ENCODE measurements at regions not wholly inside any gene's neighbourhood (a gene's known extent, or its start where the extent isn't known, plus 50 kb on each side); places are given as distances from the start of the nearest gene placed in this dataset.

- TF ChIP-seq CTCF (IDR thresholded peaks at IDR 0.05 in 2 of 3, conservative IDR thresholded peaks at IDR 0.05 in 1 of 3; ENCODE audit: control insufficient read depth in 2 of 3, extremely low read depth in 1 of 3, insufficient read depth in 1 of 3, low read depth in 3 of 3, low read length in 3 of 3), result no peak
Measured at GRCh38 chr13:97639236-97639635, 205.3 kb downstream of the RAP2A start (continued).

GRCh38 chr13:97640268-97640667 lies 206.3 kb downstream of the RAP2A start:
- DNase-seq (ENCODE audit: low read depth, low spot score), result no peak
- 11% methylated on average over 2 of the region's 2 CpGs for WGBS (ENCODE audit: insufficient coverage, insufficient replicate concordance, low lambda C conversion rate, missing lambda C conversion rate)
- H3K4me2 ChIP-seq (ENCODE audit: control insufficient read depth, insufficient read depth), result no peak overlapping the region
- no peak for FAIRE-seq
- no TSS peak for BruUV-seq (replicated peaks)
- no peaks in the 10 kb centered on the region for H3K27me3 ChIP-seq (replicated peaks in 1 of 2; ENCODE audit: control insufficient read depth in 2 of 2, insufficient read depth in 2 of 2, low read length in 1 of 2)
- no peaks in the 10 kb centered on the region for H3K4me1 ChIP-seq (ENCODE audit: control insufficient read depth, insufficient read depth, low read length)
- intact Hi-C loops (cut with micrococcal nuclease; ENCODE audit: unreplicated experiment) (no loop called here), in situ Hi-C loops (cut with MboI) (no loop called here)
- H3K9ac ChIP-seq (ENCODE audit: control insufficient read depth, insufficient read depth, low read length), result no peak overlapping the region
- H3K27ac ChIP-seq (ENCODE audit: control insufficient read depth, insufficient read depth), result no peak overlapping the region
- no peaks in the 10 kb centered on the region for H3K9me3 ChIP-seq (replicated peaks; ENCODE audit: control insufficient read depth, insufficient read depth, low read length)
- H3K4me3 ChIP-seq, result no peak overlapping the region
- ChIA-PET RAD21 (ENCODE audit: unreplicated experiment) (no interaction called here), SMC1A (ENCODE audit: uncharacterized antibody, unreplicated experiment) (no interaction called here), POLR2A (no interaction called here), CTCF (no interaction called here)
- no peaks in the 10 kb centered on the region for H3K79me2 ChIP-seq (ENCODE audit: control insufficient read depth, insufficient read depth, low read length)
- no peaks in the 10 kb centered on the region for H3K36me3 ChIP-seq (ENCODE audit: control insufficient read depth in 2 of 2, insufficient read depth in 2 of 2, low read length in 1 of 2)
- H4K20me1 ChIP-seq (ENCODE audit: control insufficient read depth, insufficient read depth), result no peaks in the 10 kb centered on the region
- no peak for ATAC-seq
- no peak overlapping the region for H2AFZ ChIP-seq (ENCODE audit: control insufficient read depth, low read depth, low read length)
- no peak for TF ChIP-seq RELB (IDR thresholded peaks at IDR 0.05; ENCODE audit: low read depth)
- TF ChIP-seq MYC (IDR thresholded peaks at IDR 0.05; ENCODE audit: insufficient read depth, insufficient read length, insufficient replicate concordance, low read length, severe bottlenecking), result no peak
- no peak for TF ChIP-seq IKZF1 (conservative IDR thresholded peaks at IDR 0.05)
- TF ChIP-seq PBX3 (IDR thresholded peaks at IDR 0.05; ENCODE audit: insufficient replicate concordance, low read depth, low read length), result no peak
- TF ChIP-seq GABPA (IDR thresholded peaks at IDR 0.05; ENCODE audit: low read depth), result no peak
- TF ChIP-seq CBX3 (IDR thresholded peaks at IDR 0.05; ENCODE audit: borderline replicate concordance, low read depth), result no peak
- no peak for TF ChIP-seq SMC3 (IDR thresholded peaks at IDR 0.05; ENCODE audit: borderline replicate concordance, low read length)
- TF ChIP-seq HDGF (IDR thresholded peaks at IDR 0.05), result no peak
- TF ChIP-seq RAD21 (IDR thresholded peaks at IDR 0.05; ENCODE audit: insufficient read depth, low read depth, low read length), result no peak
- no peak for TF ChIP-seq RAD51 (IDR thresholded peaks at IDR 0.05)
- TF ChIP-seq POLR2A (IDR thresholded peaks at IDR 0.05; ENCODE audit: low read depth, low read length), result no peak
- no peak for TF ChIP-seq SUZ12 (IDR thresholded peaks at IDR 0.05; ENCODE audit: unreplicated experiment)
- no peak for TF ChIP-seq CBFB (IDR thresholded peaks at IDR 0.05; ENCODE audit: low read depth)
- no peak for TF ChIP-seq TCF12 (IDR thresholded peaks at IDR 0.05; ENCODE audit: low read depth, low read length)
- TF ChIP-seq EZH2 (IDR thresholded peaks at IDR 0.05; ENCODE audit: borderline replicate concordance, control insufficient read depth, low read depth, low read length), result no peak

Data from GM12878 (cell line).